OCI-LY7 (cell line): ENCODE measurements at regions not wholly inside any gene's neighbourhood (a gene's known extent, or its start where the extent isn't known, plus 50 kb on each side); places are given as distances from the start of the nearest gene placed in this dataset.
A peak's percentile ranks its signal among the peaks of the same experiment; 100 is the strongest.

Experiments used
- BruUV-seq: library from RNA; stranded (reverse); fragments of 400-500 nt; replicated peaks from 2 replicates; lab custom pipeline; 2021; lab: Mats Ljungman, UMichigan
- CTCF ChIA-PET: fragments of 300-600 bp; sonication (Branson Sonifier 250); formaldehyde crosslinking; loops from one replicate; lab custom pipeline; 2022; ENCODE audit warnings: antibody characterized with exemption; ENCODE audit not compliant: unreplicated experiment; lab: Charles Lee
- POLR2A ChIA-PET: fragments of 300-600 bp; sonication (Branson Sonifier 250); formaldehyde crosslinking; loops from one replicate; lab custom pipeline; 2022; ENCODE audit warnings: antibody characterized with exemption; lab: Charles Lee
- DNase-seq: peaks from one replicate; pipeline ENCODE4 v3.0.0-alpha.2; 2015; ENCODE audit warnings: low spot score
- H2AFZ ChIP-seq: fragments of 200-600 bp; sonication (generic), shearing (Covaris generic); 2 replicates; pipeline ENCODE4 v1.6.1; 2014; ENCODE audit warnings: mild to moderate bottlenecking, antibody characterized with exemption, low read length, moderate library complexity
- H3K27ac ChIP-seq: fragments of 200-600 bp; sonication (generic); 2 replicates; pipeline ENCODE4 v1.5.1; 2014; ENCODE audit warnings: mixed run types, low read depth, mild to moderate bottlenecking, moderate library complexity, low read length, inconsistent platforms; ENCODE audit not compliant: poor library complexity, severe bottlenecking
- H3K36me3 ChIP-seq: fragments of 200-600 bp; sonication (generic); 2 replicates; pipeline ENCODE4 v1.6.1; 2014; ENCODE audit warnings: mild to moderate bottlenecking, antibody characterized with exemption, low read length, moderate library complexity, mixed read lengths; ENCODE audit not compliant: insufficient read depth
- H3K4me1 ChIP-seq: fragments of 200-600 bp; sonication (generic); 2 replicates; pipeline ENCODE4 v1.5.1; 2014; ENCODE audit warnings: mild to moderate bottlenecking, low read length; ENCODE audit not compliant: insufficient read depth, poor library complexity, severe bottlenecking
- H3K4me2 ChIP-seq: fragments of 200-600 bp; sonication (generic); 2 replicates; pipeline ENCODE4 v1.6.1; 2014; ENCODE audit warnings: mild to moderate bottlenecking, low read length
- H3K4me3 ChIP-seq: fragments of 200-600 bp; sonication (generic); 2 replicates; pipeline ENCODE4 v1.5.1; 2014; ENCODE audit warnings: mild to moderate bottlenecking, low read depth, low read length; ENCODE audit not compliant: poor library complexity, severe bottlenecking
- H3K79me2 ChIP-seq: fragments of 200-600 bp; sonication (generic); 2 replicates; pipeline ENCODE4 v1.6.1; 2016; ENCODE audit warnings: low read depth, mild to moderate bottlenecking, low read length, moderate library complexity, mixed read lengths; ENCODE audit not compliant: insufficient read depth
- H3K9me2 ChIP-seq: fragments of 200-600 bp; sonication (generic); 2 replicates; pipeline ENCODE4 v1.6.1; 2016; ENCODE audit warnings: mild to moderate bottlenecking, low read length, mixed read lengths; ENCODE audit not compliant: insufficient read depth
- H3K9me3 ChIP-seq: fragments of 200-600 bp; sonication (generic); 2 replicates; pipeline ENCODE4 v1.6.1; 2014; ENCODE audit warnings: mild to moderate bottlenecking, mixed run types, low read length, mixed read lengths
- H4K20me1 ChIP-seq: fragments of 200-600 bp; sonication (generic); 2 replicates; pipeline ENCODE4 v1.6.1; 2014; ENCODE audit warnings: mild to moderate bottlenecking, antibody characterized with exemption, low read length, moderate library complexity, mixed read lengths; ENCODE audit not compliant: insufficient read depth
- EZH2phosphoT487 ChIP-seq: fragments of 200-600 bp; sonication (generic); IDR thresholded peaks from 2 replicates; pipeline ENCODE4 v1.6.1; 2018; ENCODE audit warnings: low read depth, borderline replicate concordance, mild to moderate bottlenecking, mixed run types, antibody characterized with exemption, low read length, moderate library complexity, mixed read lengths
- intact Hi-C: fragments of 100-400 bp; cut with micrococcal nuclease; formaldehyde crosslinking; loops from one replicate; pipeline ENCODE4 v1.10.0; 2022; ENCODE audit not compliant: unreplicated experiment
- TF ChIP-seq, protein P1 (sequence below): fragments of 200-600 bp; sonication (generic); conservative IDR thresholded peaks from 2 replicates; pipeline ENCODE4 v1.5.1; 2014; ENCODE audit warnings: mild to moderate bottlenecking, antibody characterized with exemption, low read length, moderate library complexity, mixed read lengths

DNA sequence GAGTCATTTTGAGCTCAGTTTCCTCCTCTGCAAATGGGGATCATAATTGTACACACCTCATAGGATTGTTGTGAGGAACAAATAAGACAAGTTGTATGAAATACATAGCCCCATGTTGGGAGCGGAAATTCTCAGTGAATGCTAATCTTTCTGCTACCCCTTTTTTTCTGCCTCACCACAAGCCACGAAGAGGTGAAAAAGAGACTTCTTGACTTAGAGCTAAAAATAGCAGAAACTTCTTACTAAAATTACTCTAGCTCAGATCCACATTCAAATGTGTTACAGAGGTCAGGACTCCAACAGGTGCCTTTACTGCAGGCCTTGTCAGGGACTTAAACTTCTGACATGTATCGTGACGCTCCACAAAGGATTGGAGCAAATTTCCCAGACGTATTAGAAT, 128.5 kb downstream of the MIAT start:
- CTCF ChIA-PET = no interaction called here
- no peaks in the 10 kb centered on the region; the same call in 1 of the 2 replicates for H3K36me3 ChIP-seq

DNA sequence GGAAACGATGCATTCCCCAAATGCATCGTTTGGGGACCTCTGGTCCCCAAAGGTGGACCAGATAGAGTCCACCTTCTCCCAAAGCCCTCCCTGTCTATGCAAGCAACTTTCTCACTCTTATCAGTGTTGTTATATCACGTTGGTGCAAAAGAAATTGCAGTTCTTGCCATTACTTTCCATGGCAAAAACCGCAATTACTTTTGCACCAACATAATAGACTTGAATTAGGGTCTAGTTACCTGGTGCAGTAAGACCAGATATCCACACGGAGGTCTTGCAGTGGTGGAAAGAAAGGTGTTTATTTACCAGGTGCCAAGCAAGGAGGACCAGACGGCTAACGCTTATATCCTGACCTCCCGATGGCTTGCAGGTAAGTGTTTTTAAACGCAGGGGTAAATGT, 129.0 kb downstream of the MIAT start:
- TF ChIP-seq, protein P1, sequence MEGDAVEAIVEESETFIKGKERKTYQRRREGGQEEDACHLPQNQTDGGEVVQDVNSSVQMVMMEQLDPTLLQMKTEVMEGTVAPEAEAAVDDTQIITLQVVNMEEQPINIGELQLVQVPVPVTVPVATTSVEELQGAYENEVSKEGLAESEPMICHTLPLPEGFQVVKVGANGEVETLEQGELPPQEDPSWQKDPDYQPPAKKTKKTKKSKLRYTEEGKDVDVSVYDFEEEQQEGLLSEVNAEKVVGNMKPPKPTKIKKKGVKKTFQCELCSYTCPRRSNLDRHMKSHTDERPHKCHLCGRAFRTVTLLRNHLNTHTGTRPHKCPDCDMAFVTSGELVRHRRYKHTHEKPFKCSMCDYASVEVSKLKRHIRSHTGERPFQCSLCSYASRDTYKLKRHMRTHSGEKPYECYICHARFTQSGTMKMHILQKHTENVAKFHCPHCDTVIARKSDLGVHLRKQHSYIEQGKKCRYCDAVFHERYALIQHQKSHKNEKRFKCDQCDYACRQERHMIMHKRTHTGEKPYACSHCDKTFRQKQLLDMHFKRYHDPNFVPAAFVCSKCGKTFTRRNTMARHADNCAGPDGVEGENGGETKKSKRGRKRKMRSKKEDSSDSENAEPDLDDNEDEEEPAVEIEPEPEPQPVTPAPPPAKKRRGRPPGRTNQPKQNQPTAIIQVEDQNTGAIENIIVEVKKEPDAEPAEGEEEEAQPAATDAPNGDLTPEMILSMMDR = no peak
- no peak for TF ChIP-seq EZH2phosphoT487
- no peaks in the 10 kb centered on the region for H3K79me2 ChIP-seq
- intact Hi-C loops = no loop called here
- no peak overlapping the region for H3K27ac ChIP-seq
- H3K36me3 ChIP-seq = no peaks in the 10 kb centered on the region; the same call in 1 of the 2 replicates
- peaks cover 13% of the 10 kb centered on the region for H3K4me1 ChIP-seq
- H3K4me3 ChIP-seq = no peak overlapping the region
- BruUV-seq = no TSS peak
- CTCF ChIA-PET = no interaction called here
- H3K4me2 ChIP-seq = 0 out of 2 replicates have a peak overlapping the region, but pooled peaks have one; percentile 2
- H4K20me1 ChIP-seq = no peaks in the 10 kb centered on the region
- no peaks in the 10 kb centered on the region for H3K9me3 ChIP-seq
- no peak overlapping the region for H2AFZ ChIP-seq
- H3K9me2 ChIP-seq = no peaks in the 10 kb centered on the region
- POLR2A ChIA-PET = interaction anchor here (0.5 to 1.2 kb wide), 4 partner anchors 11 to 1788 kb away, joined by 3 read pairs; no protein-coding TSS in a partner anchor
- no peak for DNase-seq

More for the DNA sequence above, 128.5 kb downstream of the MIAT start:
- no peaks in the 10 kb centered on the region for H3K9me3 ChIP-seq
- intact Hi-C loops = no loop called here
- no peaks in the 10 kb centered on the region for H4K20me1 ChIP-seq
- H3K4me2 ChIP-seq = 0 out of 2 replicates have a peak overlapping the region, but pooled peaks have one; percentile 2
- BruUV-seq = no TSS peak
- DNase-seq = peak; percentile 19
- POLR2A ChIA-PET = interaction anchor here (0.7 to 1.2 kb wide), 2 partner anchors 10 to 841 kb away, joined by 3 read pairs; no protein-coding TSS in a partner anchor
- peaks cover 13% of the 10 kb centered on the region for H3K4me1 ChIP-seq
- no peak overlapping the region for H3K4me3 ChIP-seq
- no peak overlapping the region for H3K27ac ChIP-seq
- H3K79me2 ChIP-seq = no peaks in the 10 kb centered on the region
- TF ChIP-seq EZH2phosphoT487 = no peak
- no peak overlapping the region for H2AFZ ChIP-seq
- H3K9me2 ChIP-seq = no peaks in the 10 kb centered on the region

DNA sequence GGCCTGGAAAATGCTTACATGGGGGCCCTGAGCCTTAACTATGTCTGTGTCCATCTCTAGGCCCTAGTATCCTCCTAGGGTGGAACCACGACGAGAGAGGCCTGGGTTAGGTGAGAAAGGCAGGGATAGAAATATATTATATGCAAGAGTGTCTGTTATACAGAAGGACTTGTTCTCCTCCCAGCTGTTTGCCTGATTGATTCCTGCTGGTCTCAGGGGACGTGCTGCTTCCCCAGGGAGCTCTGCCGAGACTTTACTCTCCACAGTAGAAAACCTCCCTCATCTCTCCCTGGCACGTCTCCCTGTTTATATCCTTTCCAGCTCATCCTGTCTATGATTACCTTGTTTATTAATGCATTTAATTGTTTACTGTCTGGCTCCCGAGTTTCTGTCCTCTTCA, 132.6 kb downstream of the MIAT start:
- H3K36me3 ChIP-seq = no peaks in the 10 kb centered on the region
- intact Hi-C loops = no loop called here
- CTCF ChIA-PET = no interaction called here

More for the DNA sequence above, 132.6 kb downstream of the MIAT start:
- TF ChIP-seq EZH2phosphoT487 = no peak
- TF ChIP-seq, protein P1 = no peak
- Histone ChIP-seq H4K20me1 (no peaks in the 10 kb centered on the region), H3K4me1 (peaks cover 13% of the 10 kb centered on the region), H2AFZ (no peak overlapping the region), H3K4me2 (no peak overlapping the region), H3K4me3 (no peak overlapping the region), H3K9me2 (no peaks in the 10 kb centered on the region), H3K9me3 (no peaks in the 10 kb centered on the region), H3K27ac (no peak overlapping the region), H3K79me2 (no peaks in the 10 kb centered on the region)
- DNase-seq = no peak
- BruUV-seq = no TSS peak
- POLR2A ChIA-PET = interaction anchor here (0.8 kb wide), 1 partner anchor 10 kb away, joined by 3 read pairs; no protein-coding TSS in a partner anchor
